ENCODE measurements at regions not wholly inside any gene's neighbourhood (a gene's known extent, or its start where the extent isn't known, plus 50 kb on each side); places are given as distances from the start of the nearest gene placed in this dataset.
A peak's percentile ranks its signal among the peaks of the same experiment; 100 is the strongest.

DNA sequence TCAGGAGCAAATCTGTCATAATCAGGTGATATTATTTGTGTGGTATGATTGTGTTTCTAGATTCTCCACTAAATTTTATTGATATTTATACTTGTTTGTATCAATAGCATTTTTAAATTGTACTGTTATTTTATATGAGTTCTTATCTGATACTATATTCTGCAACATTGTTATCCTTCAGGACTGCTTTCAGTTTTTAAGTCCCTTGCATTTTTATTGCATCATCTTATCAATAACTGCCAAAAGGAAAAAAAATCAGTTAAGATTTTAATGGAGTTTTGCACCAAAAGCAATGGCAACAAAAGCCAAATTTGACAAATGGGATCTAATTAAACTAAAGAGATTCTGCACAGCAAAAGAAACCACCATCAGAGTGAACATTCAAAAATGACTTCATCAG, 741.3 kb upstream of the CTNND2 start:
- Histone ChIP-seq H4K20me1 (ENCODE audit: low read depth) (no peaks in the 10 kb centered on the region), H3K9ac (no peak overlapping the region), H3K36me3 (no peaks in the 10 kb centered on the region), H3F3A (ENCODE audit: low read depth) (no peaks in the 10 kb centered on the region), H2AFZ (replicated peaks) (no peak overlapping the region), H3K27ac (no peak overlapping the region), H3K4me3 (no peak overlapping the region), H3K9me3 (ENCODE audit: low read depth) (no peaks in the 10 kb centered on the region), H3K4me1 (no peaks in the 10 kb centered on the region), H3K4me2 (no peak overlapping the region), H3K27me3 (no peaks in the 10 kb centered on the region), H3K79me2 (ENCODE audit: low read depth) (no peaks in the 10 kb centered on the region)
- Mint-ChIP-seq H3K27me3 (ENCODE audit: insufficient read depth, low read depth) (peaks cover 5% of the 10 kb centered on the region), H3K4me1 (no peaks in the 10 kb centered on the region), H3K9me3 (no peaks in the 10 kb centered on the region), H3K4me3 (no peak overlapping the region), H3K27ac (no peak overlapping the region), H3K36me3 (no peaks in the 10 kb centered on the region)
- TF ChIP-seq EZH2phosphoT487 (IDR thresholded peaks at IDR 0.05), result no peak
- TF ChIP-seq EZH2 (IDR thresholded peaks at IDR 0.05), result no peak
- TF ChIP-seq CTCF (IDR thresholded peaks at IDR 0.05), result no peak
- DNase-seq (ENCODE audit: low spot score), result no peak

DNA sequence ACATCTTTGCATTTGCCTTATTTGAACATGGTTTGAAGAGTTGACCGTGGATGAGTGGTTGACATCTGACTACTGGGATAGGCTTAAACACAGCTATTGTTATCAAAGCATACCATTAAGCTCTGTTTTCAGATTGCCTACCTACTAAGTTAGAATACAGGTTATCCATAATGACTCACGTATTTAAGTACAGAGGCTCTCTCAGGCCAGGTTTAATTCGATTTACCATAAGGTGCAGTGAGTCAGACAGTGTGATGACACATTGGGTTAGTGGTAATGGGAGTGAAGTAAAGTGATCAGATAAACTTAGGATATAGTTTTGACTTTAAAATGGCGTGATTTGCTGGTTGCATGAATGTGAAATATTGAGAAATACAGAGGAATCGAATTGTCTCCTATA, 732.0 kb upstream of the CTNND2 start:
- Histone ChIP-seq H3K9me3 (ENCODE audit: low read depth) (no peaks in the 10 kb centered on the region), H4K20me1 (ENCODE audit: low read depth) (no peaks in the 10 kb centered on the region), H3K79me2 (ENCODE audit: low read depth) (no peaks in the 10 kb centered on the region), H3K9ac (no peak overlapping the region), H3K4me2 (no peak overlapping the region), H3F3A (ENCODE audit: low read depth) (no peaks in the 10 kb centered on the region), H3K27me3 (no peaks in the 10 kb centered on the region), H2AFZ (replicated peaks) (no peak overlapping the region), H3K4me1 (no peaks in the 10 kb centered on the region), H3K27ac (no peak overlapping the region), H3K4me3 (no peak overlapping the region), H3K36me3 (no peaks in the 10 kb centered on the region)
- no peaks in the 10 kb centered on the region for H3K9me3 Mint-ChIP-seq
- H3K27ac Mint-ChIP-seq, result no peak overlapping the region
- no peaks in the 10 kb centered on the region for H3K27me3 Mint-ChIP-seq (ENCODE audit: insufficient read depth, low read depth)
- no peaks in the 10 kb centered on the region for H3K36me3 Mint-ChIP-seq
- DNase-seq (ENCODE audit: low spot score), result no peak
- no peak for TF ChIP-seq EZH2phosphoT487 (IDR thresholded peaks at IDR 0.05)
- TF ChIP-seq CTCF (IDR thresholded peaks at IDR 0.05), result no peak
- TF ChIP-seq EZH2 (IDR thresholded peaks at IDR 0.05), result no peak
- peaks cover 3% of the 10 kb centered on the region for H3K4me1 Mint-ChIP-seq
- no peak overlapping the region for H3K4me3 Mint-ChIP-seq

DNA sequence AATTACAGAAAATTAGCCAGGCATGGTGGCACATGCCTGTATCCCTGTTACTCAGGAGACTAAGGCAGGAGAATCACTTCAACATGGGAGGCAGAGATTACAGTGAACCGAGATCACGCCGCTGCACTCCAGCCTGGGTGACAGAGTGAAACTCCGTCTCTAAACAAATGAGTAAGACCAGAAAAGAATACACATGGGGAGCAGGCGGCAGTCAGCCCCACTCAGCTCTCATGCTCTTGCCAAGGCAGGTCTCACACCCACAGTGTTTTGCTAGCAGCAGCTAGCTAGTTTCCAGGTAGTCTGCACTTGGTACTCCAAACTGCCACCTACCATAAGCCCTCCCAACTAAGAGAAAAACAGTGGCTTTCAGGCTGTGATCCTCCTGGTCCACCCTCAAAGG, 722.3 kb upstream of the CTNND2 start:
- Histone ChIP-seq H4K20me1 (ENCODE audit: low read depth) (no peaks in the 10 kb centered on the region), H3K36me3 (no peaks in the 10 kb centered on the region), H3K4me1 (no peaks in the 10 kb centered on the region), H3K9me3 (ENCODE audit: low read depth) (no peaks in the 10 kb centered on the region), H3K27ac (no peak overlapping the region), H3K79me2 (ENCODE audit: low read depth) (no peaks in the 10 kb centered on the region), H3K9ac (no peak overlapping the region), H3K4me3 (no peak overlapping the region), H3F3A (ENCODE audit: low read depth) (no peaks in the 10 kb centered on the region), H2AFZ (replicated peaks) (peak overlapping the region; percentile 51), H3K4me2 (no peak overlapping the region), H3K27me3 (no peaks in the 10 kb centered on the region)
- Mint-ChIP-seq H3K4me3 (no peak overlapping the region), H3K9me3 (peaks cover 4% of the 10 kb centered on the region), H3K4me1 (peaks cover 12% of the 10 kb centered on the region), H3K36me3 (no peaks in the 10 kb centered on the region), H3K27ac (no peak overlapping the region), H3K27me3 (ENCODE audit: insufficient read depth, low read depth) (no peaks in the 10 kb centered on the region)
- DNase-seq (ENCODE audit: low spot score), result no peak
- TF ChIP-seq EZH2phosphoT487 (IDR thresholded peaks at IDR 0.05) (no peak), CTCF (IDR thresholded peaks at IDR 0.05) (no peak), EZH2 (IDR thresholded peaks at IDR 0.05) (no peak)
